HG02852 (cell line): ENCODE measurements at regions not wholly inside any gene's neighbourhood (a gene's known extent, or its start where the extent isn't known, plus 50 kb on each side); places are given as distances from the start of the nearest gene placed in this dataset.
A peak's percentile ranks its signal among the peaks of the same experiment; 100 is the strongest.

Experiments
- ATAC-seq: cut with Tn5 transposase; IDR thresholded peaks from one replicate; pipeline ENCODE4 v1.9.1; 2021; ENCODE audit warnings: mild to moderate bottlenecking, moderate library complexity; ENCODE audit not compliant: unreplicated experiment

GRCh38 chr2:161570424-161571050, 53.7 kb upstream of the SLC4A10 start:
- peak; percentile 60 for ATAC-seq

GRCh38 chr2:161571051-161571429, 53.2 kb upstream of the SLC4A10 start:
- peak; percentile 39 for ATAC-seq
